ENCODE measurements at regions not wholly inside any gene's neighbourhood (a gene's known extent, or its start where the extent isn't known, plus 50 kb on each side); places are given as distances from the start of the nearest gene placed in this dataset.

DNA sequence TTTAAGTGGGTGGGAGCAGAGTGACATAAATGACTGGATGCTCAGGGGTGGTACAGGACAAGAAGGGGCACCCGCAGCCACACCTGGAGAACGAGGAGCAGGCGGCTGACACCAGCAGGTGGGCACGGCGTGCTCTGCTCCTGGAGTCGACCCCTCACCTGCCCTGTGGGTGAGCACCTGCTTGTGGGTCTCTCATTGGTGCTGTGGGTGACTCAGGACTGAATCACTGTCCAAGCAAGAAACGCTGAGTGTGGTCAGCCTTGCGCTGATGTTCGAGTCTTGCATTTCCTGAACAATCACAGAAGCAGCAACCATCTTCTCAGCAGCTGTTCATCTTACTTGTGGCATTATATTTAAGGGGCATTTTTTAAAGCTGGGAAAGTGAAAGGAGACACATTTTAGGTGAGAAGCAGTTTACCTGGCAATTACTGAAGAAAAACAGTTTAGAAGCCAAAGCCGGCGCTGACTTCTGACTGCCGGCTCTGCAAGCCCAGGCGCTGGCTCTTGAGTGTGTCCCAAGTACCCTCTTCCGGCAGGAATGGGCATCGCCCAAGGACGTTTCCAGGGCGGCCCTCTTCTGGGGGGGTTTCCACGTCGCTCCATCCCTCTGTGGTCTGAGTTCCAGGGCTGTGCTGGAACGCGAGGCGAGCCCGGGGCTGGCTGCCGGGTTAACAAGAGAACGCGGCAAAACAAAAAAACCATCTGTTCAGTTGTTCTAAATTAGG is 145.2 kb upstream of the PFKP start:
- Histone ChIP-seq H3K4me3 (no peak overlapping the region), H3K27me3 (ENCODE audit: low read depth) (peaks cover 60% of the 10 kb centered on the region), H3K9me3 (replicated peaks) (no peaks in the 10 kb centered on the region), H3K4me1 (peaks cover 5% of the 10 kb centered on the region), H3K27ac (replicated peaks) (no peak overlapping the region), H3K36me3 (no peaks in the 10 kb centered on the region)
- DNase-seq = no peak
- TF ChIP-seq, protein P1, sequence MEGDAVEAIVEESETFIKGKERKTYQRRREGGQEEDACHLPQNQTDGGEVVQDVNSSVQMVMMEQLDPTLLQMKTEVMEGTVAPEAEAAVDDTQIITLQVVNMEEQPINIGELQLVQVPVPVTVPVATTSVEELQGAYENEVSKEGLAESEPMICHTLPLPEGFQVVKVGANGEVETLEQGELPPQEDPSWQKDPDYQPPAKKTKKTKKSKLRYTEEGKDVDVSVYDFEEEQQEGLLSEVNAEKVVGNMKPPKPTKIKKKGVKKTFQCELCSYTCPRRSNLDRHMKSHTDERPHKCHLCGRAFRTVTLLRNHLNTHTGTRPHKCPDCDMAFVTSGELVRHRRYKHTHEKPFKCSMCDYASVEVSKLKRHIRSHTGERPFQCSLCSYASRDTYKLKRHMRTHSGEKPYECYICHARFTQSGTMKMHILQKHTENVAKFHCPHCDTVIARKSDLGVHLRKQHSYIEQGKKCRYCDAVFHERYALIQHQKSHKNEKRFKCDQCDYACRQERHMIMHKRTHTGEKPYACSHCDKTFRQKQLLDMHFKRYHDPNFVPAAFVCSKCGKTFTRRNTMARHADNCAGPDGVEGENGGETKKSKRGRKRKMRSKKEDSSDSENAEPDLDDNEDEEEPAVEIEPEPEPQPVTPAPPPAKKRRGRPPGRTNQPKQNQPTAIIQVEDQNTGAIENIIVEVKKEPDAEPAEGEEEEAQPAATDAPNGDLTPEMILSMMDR (IDR thresholded peaks at IDR 0.05; ENCODE audit: borderline replicate concordance) = no peak
- intact Hi-C loops (cut with micrococcal nuclease) = loop anchor here (10.0 kb wide), 1 partner anchor 123 kb away; no protein-coding TSS in a partner anchor

DNA sequence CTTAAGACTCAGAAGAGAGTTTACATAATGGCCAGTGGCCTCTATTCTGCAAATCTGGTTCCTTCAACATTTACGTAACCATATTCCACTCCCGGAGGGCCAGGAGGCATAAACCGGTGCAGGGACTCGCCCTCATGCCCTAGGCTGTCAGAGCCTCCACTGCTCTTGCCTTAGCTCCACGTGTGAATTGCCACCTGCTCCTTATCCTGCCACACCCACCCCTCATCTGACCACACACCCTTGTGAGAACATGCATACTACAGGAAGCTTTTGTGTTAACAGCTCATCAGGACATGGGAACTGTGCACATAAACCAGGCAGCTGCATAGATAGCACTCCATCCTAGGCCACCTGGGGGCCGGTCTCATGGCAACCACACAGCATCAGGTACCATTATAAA is 146.7 kb upstream of the PFKP start:
- H3K4me3 ChIP-seq = no peak overlapping the region
- intact Hi-C loops (cut with micrococcal nuclease) = loop anchor here (10.0 kb wide), 1 partner anchor 124 kb away; no protein-coding TSS in a partner anchor

DNA sequence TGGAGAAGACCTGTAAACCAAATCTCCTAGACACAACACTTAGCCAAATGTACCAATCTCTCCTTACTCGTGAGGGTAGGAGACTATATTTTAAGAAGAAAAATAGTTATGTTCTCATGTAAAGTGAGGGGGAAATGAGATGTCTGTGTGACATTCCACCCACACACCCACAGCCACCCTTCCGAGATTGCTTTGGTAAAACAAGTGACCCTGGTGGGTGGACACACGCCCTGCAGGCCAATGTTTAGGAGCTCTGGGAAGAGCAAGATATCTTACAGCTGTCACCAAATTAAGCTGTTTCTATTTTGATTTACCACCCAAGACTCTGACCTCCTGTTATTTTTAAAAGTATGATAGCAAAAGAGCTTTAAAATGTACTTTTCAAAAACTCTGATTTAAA is 147.2 kb upstream of the PFKP start:
- Histone ChIP-seq H3K4me3 (no peak overlapping the region), H3K36me3 (no peaks in the 10 kb centered on the region), H3K4me1 (no peaks in the 10 kb centered on the region), H3K9me3 (replicated peaks) (no peaks in the 10 kb centered on the region), H3K27ac (replicated peaks) (no peak overlapping the region), H3K27me3 (ENCODE audit: low read depth) (peaks cover 67% of the 10 kb centered on the region)
- TF ChIP-seq, protein P1 (IDR thresholded peaks at IDR 0.05; ENCODE audit: borderline replicate concordance) = no peak
- intact Hi-C loops (cut with micrococcal nuclease) = loop anchor here (10.0 kb wide), 1 partner anchor 125 kb away; no protein-coding TSS in a partner anchor
- DNase-seq = no peak

More for the DNA sequence above, 146.7 kb upstream of the PFKP start:
- Histone ChIP-seq H3K27ac (replicated peaks) (no peak overlapping the region), H3K9me3 (replicated peaks) (no peaks in the 10 kb centered on the region), H3K36me3 (no peaks in the 10 kb centered on the region), H3K4me1 (peaks cover 3% of the 10 kb centered on the region), H3K27me3 (ENCODE audit: low read depth) (peaks cover 63% of the 10 kb centered on the region)
- DNase-seq = no peak
- TF ChIP-seq, protein P1 (IDR thresholded peaks at IDR 0.05; ENCODE audit: borderline replicate concordance) = no peak

DNA sequence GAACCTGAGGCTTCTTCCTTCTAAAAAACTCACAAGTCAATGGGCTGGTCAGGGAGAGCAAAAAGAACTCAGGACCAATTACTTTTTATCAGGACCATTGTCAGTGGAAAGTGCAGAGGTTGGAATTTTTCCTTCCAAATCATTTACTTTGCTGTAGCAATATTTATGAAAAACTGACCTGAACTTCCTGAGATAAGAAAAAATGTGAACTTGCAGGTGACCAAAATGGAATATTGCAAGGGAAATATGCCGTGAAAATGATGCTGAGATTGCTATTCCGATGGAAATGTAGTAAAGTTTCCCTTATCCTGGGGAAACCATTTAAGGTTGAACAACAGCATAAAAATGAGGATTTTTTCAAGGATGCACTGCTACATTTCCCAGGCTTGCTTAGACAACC is 148.3 kb upstream of the PFKP start:
- Histone ChIP-seq H3K27me3 (ENCODE audit: low read depth) (peaks cover 70% of the 10 kb centered on the region), H3K27ac (replicated peaks) (no peak overlapping the region), H3K9me3 (replicated peaks) (no peaks in the 10 kb centered on the region), H3K36me3 (no peaks in the 10 kb centered on the region), H3K4me3 (no peak overlapping the region), H3K4me1 (no peaks in the 10 kb centered on the region)
- no peak for DNase-seq
- TF ChIP-seq, protein P1 (IDR thresholded peaks at IDR 0.05; ENCODE audit: borderline replicate concordance) = no peak
- intact Hi-C loops (cut with micrococcal nuclease) = no loop called here

DNA sequence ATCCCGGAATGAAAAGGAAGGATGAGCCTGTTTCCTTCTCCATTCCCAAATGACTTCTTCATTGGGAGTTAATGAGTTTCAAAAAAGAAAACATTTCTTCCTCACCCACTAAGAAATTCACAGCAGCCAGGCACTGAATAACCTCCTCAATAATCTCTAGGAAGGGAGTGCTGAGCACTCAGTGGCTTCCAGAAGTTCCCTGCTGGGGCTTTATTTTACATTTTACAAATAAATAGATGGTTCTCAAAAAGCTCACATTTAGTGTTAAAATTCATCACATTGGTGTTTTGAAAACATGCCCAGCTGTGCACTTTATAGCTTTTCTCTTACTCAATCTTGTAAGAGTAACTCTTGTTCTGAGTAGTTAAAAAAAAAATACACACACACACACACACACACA is 148.9 kb upstream of the PFKP start:
- TF ChIP-seq, protein P1 (IDR thresholded peaks at IDR 0.05; ENCODE audit: borderline replicate concordance) = no peak
- Histone ChIP-seq H3K36me3 (no peaks in the 10 kb centered on the region), H3K4me3 (no peak overlapping the region), H3K27me3 (ENCODE audit: low read depth) (peaks cover 66% of the 10 kb centered on the region), H3K27ac (replicated peaks) (no peak overlapping the region), H3K4me1 (no peaks in the 10 kb centered on the region), H3K9me3 (replicated peaks) (no peaks in the 10 kb centered on the region)
- intact Hi-C loops (cut with micrococcal nuclease) = no loop called here
- DNase-seq = no peak

Measured in left ventricle myocardium inferior (tissue), 1 donor.